Stimulated activated CD8-positive, alpha-beta memory T cell treated with anti-CD3 and anti-CD28 coated beads, Interleukin-4, amount 100 ng/mL, for 24 hours (primary cell): ENCODE measurements at regions not wholly inside any gene's neighbourhood (a gene's known extent, or its start where the extent isn't known, plus 50 kb on each side); places are given as distances from the start of the nearest gene placed in this dataset.
"Not testable (repeated sequence)": the region's sequence is repeated elsewhere in the genome, so short reads cannot be mapped to it uniquely, and the experiment has no call there.

ENCODE experiments used
- DNase-seq: peaks from one replicate; pipeline ENCODE4 v3.0.0-alpha.2; 2020; ENCODE audit warnings: low read depth

DNA sequence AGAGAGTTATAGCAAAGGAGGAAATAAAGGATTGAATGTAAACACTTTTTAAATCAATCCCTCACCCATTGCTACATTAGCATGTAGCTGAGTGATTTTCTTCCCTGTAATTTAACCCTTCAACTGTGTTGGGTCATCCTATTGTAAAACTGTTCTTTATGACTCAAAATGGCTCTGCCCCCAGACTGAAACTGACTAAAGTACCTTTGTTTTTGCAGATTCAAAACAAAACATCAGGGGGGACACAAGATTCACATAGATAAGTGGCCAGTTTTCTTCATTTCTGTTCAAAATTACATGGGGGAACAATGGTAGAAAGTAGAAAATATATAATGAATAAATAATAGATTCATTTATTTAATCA lies 268.4 kb downstream of the IGSF11 start:
- no peak for DNase-seq

DNA sequence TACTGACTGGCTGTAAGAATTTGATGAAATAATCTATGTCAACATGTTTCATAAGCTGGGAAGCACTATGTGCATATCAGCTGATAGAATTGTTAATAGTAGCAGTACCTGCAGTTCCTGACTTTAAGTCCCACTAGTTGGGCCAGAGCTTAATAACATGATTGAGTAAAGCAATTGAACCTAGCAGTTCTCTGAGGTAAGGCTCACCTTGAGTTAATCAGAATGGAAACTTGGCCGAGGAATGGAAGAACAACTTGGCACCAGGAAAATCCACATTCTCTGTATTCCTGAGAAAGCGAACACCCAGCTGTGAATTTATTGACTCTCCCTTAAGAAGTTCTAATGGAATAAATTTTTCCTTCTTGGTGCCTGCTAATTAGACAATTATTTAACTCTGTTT lies 262.6 kb downstream of the IGSF11 start:
- DNase-seq = no peak

DNA sequence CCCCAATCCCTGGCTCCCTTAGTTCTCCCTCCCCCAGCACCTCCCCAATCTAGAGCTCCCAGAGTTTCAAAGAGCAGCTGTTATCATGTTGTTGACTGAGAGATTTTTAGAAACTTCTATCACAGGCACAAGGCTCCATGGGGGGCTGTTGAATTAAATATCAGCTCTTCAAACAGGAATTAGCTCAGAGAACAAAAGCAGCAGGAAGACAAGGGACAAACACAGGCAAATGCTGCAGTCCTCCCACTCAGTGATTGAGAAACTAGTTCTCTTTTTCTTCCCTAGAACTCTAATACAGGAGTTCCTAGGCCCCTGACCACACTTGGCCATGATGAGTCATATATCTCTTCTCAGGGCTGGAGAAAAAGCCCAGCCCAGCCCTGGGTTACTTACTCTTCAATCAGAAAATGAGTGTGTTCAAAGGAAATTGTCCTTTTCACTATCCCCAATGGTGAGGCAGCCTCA lies 262.1 kb downstream of the IGSF11 start:
- DNase-seq = no peak

DNA sequence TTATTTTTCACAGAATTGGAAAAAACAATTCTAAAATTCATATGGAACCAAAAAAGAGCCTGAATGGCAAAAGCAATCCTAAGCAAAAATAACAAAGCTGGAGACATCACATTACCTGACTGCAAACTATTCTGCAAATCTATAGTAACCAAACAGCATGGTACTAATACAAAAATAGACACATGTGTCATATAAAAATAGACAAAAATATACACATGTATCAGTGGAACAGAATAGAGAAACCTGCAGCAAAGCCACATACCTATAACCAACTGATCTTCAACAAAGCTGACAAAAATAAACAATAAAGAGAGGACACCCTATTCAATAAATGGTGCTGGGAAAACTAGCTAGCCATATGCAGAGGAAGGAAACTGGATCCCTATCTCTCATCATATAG lies 259.6 kb downstream of the IGSF11 start:
- DNase-seq = no peak

DNA sequence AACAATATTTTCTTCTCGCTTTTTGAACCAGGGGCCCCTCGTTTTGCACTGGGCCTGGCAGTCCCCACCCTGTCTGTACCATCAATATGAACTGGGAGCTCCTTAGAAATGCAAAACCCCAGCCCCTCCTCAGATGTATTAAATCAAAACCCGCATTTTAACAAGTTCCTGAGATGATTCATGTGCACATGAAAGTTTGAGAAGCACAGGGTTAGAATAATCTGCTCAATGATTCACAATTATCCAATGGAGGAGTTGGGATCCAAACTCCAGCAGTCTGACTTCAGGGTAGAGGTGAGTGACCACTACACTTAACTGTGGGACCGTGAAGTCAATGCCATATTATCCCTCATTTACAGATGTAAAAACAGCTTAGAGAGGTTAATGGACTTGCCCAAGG lies 256.4 kb downstream of the IGSF11 start:
- DNase-seq = no peak

DNA sequence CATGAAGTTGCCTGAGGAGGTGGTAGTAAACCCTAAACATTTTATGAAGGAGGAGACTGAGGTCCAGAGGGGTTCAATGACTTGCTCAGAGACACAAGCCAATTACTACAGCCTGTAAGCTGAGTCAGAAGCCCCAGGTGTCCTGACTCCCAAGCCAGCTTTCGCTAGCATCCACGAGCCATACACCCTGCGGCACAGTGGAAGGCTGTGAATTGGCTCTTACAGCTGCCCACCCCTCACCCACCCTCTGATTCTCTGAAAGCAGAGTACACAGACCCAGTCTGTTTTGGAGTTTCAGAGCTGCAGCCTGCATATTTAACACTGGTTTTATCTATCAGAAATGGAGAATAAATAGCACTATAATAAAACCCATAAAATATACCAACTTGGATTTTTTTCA lies 253.4 kb downstream of the IGSF11 start:
- no peak for DNase-seq

DNA sequence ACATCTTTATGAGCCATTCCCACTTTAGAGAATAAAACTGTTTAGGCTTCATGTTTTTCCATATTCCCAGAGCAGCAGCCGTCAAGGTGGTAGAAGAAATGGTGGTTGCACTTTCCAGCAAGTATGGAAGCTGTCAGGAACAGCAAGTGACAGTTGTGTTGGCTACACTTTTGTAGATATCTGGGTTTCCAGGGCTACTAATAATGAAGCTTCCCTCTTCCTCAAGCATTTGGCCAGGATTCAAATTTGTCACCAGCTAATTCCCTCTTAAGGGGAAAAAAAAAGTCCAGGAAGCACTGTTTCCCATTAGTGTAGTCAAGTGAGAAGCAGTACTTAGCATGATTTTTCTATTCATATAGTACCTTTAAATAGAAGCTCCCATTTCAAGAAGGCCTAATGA lies 252.8 kb downstream of the IGSF11 start:
- no peak for DNase-seq

DNA sequence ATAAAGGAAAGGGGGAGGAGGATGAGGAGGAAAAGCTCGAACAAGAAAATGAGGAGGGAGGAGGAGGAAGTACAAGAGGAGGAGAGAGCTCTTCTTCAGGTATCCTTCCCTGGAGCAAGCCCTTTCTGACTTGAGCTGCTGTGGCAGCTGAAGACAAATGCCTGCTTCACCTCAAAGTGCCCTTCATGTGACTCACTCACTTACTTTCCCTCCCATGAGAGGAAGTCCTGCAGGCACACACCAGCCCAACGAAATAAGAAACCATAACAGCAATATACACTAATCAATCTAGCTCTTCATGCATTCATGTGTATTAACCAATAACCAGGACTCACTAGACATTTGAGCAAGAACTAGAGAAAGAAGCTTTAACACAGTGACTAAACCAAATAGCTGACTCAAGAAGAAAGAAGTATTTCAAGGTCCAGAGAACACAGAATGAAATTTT lies 251.9 kb downstream of the IGSF11 start:
- DNase-seq = no peak

DNA sequence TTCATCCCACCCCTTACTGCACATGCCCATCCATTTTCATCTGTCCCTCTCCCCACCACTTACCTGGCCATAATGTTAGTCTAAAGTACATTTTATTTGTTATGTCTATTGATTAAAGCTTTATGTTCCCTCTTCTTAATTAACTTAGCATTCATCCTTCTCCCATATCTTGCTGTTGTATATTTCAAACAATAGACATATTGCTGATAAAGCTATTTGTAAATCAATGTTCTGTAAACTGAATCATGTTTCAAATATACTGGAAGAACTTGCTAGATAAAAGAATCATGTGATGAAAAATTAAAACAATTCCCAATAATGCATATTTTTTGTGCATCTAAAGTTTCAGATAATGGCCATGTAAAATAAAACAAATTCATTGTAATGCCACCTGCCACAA lies 249.2 kb downstream of the IGSF11 start:
- DNase-seq = no peak

DNA sequence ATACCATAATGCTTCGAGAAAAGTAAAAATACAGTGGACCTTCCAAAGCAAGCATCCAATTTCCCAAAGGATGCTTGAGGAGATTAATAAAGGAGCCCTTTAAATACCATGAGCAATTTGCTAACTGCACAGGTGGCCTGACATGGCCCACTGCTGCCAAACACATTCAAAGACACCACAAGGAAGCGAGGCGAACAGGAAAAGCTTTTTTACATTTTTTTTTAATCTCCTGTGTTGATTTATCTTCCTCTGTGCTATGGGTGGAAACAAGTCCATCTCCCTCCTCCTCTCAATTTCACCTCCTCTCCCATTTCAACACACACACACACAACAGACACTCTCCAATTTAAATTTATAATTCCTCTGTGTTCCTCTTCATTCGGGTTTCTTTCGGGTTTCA lies 243.4 kb downstream of the IGSF11 start:
- DNase-seq = no peak

DNA sequence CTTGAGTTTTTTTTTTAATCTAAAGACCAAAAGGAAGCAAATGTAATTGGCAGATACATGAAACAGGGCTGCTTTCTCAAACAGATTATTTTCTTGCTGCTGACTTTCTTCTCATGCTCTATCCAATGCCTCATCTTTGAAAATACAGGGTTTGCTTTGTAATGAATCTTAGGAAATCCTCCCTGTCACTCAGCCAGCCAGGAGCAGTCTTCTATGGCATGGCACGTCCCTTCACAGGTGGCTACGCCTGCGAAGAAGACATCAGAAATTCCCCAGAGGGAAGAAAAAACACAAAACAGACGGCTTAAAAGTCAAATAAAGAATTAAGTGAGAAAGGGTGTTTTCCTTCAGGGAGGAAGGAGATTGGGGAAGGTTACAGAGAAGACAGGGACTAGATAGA lies 242.5 kb downstream of the IGSF11 start:
- DNase-seq = no peak

DNA sequence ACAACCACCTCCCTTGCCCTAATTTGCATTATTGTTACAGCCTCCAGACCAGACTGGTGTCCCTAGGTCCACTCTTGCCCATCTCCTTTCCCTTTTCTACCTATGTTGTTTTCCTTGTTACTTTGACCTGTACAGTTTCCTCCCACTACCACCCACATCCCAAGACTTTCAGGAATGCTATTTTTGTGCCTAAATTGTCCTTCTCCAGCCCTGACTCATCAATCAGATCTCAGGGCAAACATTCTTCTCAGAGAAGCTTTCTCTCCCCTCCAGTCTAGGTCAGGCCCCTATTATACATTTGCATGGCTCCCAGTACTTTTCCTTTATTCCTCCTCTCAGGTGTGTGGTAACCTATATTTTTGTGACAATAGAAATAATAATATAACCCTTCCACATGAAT lies 241.5 kb downstream of the IGSF11 start:
- no peak for DNase-seq

DNA sequence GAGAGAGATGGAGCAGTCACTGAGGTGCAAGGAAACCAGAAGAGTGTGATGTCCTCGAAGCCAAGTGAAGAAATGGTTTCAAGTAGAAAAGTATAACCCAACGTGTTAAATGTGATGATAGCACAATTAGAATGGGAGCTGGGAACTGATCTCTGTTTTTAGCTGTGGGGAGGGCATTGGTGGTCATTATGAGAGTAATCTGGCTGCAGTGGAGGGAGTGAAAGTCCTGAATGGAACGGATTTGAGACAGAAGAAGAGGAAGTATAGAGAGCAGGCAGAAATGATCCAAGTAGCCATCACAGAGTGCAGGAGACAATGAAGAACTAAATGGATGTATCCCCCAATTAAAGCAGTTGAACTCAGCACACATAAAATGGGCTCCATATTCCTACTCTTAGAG lies 235.3 kb downstream of the IGSF11 start:
- no peak for DNase-seq

DNA sequence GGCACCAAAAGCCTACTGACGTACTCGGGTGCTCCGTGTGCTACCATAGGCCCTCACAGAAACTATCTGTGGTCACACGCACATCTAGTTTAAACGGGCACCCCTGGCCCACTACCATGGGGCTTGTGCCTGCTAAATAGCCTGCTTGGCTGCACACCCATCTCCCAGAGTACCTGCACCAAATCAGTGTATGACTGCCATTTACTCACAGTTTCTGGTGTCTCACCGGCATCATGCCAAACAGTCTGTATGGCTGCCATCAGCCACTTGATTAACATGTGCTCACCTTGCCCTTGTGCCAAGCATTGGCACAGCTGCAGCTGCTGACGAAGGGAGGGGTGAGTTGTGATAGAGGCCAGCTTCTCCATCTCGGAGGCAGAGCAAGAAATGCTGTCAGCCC lies 232.7 kb downstream of the IGSF11 start:
- no peak for DNase-seq

DNA sequence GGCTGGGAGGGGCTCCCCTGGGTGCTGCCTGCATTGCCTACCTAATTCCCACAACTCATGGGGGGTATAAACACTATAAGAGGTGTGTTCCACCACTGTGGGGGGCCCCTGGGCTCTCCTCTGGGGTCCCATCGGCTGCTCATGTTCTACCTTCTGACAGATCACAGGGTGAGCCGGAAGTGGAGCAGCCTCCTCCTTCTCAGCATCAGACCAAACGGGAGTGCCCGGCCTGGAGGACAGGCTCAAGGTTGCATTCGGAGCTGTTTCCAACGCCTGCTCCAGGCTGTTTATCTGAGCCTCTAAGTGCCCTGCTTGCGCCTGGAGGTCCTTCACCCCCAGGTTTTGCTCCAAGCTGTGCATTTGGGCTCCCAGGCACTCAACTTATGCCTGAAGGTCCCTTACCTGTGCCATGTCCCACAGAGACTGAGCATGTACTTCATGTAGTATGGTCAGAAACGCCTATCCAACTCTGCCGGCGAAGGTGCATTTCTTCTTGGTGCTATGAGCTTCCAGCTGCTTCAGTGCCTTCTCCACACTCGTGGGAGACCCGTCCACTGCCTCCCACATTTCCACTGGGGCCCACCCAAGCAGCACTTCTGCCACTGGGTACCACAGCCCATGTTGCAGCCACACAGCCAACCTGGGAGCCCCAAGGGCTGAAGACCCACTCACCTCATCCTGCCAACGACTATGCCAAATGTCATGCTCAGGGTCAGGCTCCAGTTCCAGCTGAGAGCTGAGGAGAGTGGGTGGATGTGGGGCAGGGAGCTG lies 232.1 kb downstream of the IGSF11 start:
- DNase-seq = no peak

DNA sequence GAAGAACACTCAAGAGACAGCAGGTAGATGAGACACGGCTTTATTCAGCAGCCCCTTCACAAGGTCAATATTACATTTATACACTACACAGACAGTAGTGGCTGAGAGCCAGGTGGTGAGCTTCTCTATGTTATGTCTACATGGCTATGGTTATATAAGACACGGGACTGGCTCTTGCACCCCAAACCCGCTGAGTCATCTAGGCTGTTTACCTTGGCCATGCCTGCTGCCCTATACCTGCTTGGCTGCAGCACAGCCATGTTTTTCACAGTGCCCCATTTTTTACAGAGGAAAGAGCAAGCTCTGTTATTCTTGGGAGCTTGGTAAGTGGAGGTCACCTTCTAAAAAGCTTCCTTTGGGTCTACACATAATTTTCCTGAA lies 231.6 kb downstream of the IGSF11 start:
- no peak for DNase-seq

DNA sequence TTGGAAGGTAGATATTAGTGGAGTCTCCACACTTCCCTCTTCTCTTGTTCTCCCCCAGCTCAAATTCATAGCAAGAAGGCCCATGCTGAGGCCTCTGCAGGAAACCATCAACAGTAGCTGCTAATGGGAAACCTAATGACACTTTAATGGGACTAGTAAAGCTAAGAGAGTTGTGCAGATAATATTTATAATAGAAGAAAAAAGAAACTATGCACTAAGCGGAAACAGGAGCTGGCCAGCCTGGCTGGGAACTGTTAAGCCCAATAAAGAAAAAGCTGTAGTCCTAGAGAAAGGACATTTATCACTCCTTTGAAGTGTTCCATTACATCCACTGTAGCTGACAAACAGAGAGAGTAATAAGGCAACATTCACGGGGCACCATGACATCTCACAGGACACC lies 229.6 kb downstream of the IGSF11 start:
- no peak for DNase-seq

DNA sequence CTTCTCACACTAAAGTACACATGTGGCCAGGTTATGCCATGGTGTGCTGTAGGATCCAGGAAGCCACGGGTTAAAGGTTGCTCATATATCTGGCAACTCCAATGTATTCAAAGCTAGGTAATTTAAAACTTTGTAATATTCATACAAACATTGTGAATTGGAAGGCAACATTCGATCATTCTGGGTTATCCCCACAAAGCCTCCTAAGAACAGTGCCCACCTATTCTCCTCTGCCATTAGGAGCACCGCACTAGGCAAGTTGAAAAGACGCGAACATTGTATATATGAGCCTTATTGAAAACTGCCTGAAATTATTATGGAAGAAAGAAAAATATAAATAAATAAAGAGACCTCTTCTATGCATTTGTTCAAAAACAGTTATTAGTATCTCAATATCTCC lies 228.2 kb downstream of the IGSF11 start:
- DNase-seq = no peak

DNA sequence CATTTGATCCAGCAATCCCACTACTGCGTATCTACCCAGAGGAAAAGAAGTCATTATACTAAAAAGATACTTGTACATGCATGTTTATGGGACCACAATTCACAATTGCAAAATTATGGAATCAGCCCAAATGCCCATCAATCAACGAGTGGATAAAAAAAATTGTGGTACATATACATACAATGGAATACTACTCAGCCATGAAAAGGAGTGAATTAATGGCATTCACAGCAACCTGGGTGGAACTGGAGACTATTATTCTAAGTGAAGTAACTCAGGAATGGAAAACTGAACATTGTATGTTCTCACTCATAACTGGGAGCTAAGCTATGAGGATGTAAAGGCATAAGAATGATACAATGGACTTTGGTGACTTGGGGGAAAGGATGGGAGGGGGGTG lies 227.3 kb downstream of the IGSF11 start:
- not testable (repeated sequence) for DNase-seq

DNA sequence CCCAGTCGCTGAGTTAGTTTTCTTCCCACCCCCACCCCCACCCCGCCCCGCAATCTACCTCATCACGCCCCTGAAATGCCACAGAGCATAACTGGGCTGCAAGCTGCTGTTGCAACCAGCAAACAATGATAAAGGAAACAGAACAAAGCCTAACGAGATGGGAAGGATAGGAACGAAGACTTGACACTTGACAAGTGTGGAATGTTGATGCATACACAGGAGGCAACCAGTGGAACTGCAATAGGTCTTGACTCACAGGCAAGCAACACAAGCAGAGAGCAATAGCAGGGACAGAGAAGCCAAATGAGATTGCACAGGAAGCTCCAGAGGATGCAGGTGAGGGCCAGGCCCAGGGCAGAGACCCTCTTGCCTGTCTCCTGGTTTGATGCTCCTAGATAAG lies 225.9 kb downstream of the IGSF11 start:
- no peak for DNase-seq

DNA sequence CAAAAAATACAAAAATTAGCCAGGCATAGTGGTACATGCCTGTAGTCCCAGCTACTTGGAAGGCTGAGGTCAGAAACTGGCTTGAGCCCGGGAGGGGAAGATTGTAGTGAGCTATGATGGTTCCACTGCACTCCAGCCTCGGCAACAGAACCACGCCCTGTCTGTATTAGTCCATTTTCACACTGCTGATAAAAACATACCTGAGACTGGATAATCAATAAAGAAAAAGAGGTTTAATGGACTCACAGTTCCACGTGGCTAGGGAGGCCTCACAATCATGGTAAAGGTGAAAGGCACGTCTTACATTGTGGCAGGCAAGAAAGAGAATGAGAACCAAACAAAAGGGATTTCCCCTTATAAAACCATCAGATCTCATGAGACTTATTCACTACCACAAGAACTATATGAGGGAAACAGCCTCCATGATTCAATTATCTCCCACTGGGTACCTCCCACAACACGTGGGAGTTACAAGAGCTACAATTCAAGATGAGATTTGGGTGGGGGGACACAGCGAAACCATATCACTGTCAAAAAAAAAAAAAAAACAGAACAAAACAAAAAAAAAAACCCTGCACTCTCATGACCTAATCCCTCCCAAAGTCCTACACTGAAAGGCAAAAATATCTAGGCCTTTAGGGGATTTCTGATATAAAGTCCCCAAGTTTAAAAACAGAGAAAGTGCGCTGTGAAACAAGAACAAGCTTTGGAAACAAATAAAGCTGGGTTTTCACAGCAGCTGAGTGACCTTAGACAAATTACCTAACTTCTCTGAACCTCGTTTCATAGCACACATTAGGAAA lies 224.7 kb downstream of the IGSF11 start:
- DNase-seq = no peak

DNA sequence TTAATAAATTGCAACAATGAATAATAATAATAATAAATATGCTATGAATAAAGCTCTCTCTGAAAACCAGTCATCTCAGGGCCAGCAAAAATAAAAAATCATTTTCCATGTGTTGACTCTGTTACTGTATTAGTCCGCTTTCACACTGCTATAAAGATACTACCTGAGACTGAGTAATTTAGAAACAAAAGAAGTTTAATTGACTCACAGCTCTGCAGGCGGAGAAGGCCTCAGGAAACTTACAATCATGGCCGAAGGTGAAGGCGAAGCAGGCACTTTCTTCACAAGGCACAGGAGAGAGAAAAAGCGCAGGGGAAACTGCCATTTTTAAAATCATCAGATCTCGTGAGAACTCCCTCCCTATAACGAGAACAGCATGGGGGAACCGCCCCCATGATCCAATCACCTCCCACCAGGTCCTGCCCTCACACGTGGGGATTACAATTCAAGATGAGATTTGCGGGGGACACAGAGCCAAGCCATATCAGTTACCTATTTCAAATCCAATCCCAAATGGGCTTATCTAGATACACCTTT lies 224.1 kb downstream of the IGSF11 start:
- no peak for DNase-seq

DNA sequence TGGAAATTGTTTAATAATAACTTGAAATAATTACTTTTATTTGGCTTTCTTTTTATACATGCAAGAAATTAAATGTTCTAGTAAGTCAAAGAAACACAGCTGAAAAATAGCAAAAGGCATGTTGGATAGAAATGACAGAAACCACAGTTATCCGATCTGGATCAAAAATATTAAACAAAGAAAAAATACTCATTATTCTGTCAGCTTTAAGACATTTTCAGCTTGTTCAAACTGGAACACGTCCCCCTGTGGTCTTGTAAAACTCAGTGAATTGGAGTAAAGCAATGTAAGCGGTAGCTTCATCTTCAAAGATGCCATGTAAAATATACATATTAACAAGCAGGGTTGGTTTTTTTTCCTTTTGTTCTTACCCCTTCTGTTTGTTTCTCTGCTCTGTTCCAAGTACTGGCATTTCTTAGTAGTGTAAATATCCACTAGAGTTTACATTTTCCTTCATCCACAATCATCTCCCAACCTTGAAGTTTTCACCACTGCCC lies 223.4 kb downstream of the IGSF11 start:
- no peak for DNase-seq
